Neuronal stem cell (in vitro differentiated cells): ENCODE measurements at regions not wholly inside any gene's neighbourhood (a gene's known extent, or its start where the extent isn't known, plus 50 kb on each side); places are given as distances from the start of the nearest gene placed in this dataset.

Source experiments
- DNase-seq: peaks from one replicate; pipeline ENCODE4 v3.0.0-alpha.2; 2013; ENCODE audit warnings: low spot score
- H2AFZ ChIP-seq: one replicate; pipeline ENCODE4 v1.6.1; 2013; ENCODE audit warnings: mild to moderate bottlenecking, low read length, inconsistent platforms
- H2AK5ac ChIP-seq: 2 replicates; pipeline ENCODE4 v1.6.1; 2013; ENCODE audit warnings: low read depth, mild to moderate bottlenecking, inconsistent platforms, low read length, moderate library complexity, mixed read lengths
- H2BK120ac ChIP-seq: 2 replicates; pipeline ENCODE4 v1.6.1; 2013; ENCODE audit warnings: low read depth, mild to moderate bottlenecking, inconsistent platforms, low read length, moderate library complexity, mixed read lengths
- H2BK12ac ChIP-seq: one replicate; pipeline ENCODE4 v1.6.1; 2013; ENCODE audit warnings: low read length, inconsistent platforms
- H2BK15ac ChIP-seq: 2 replicates; pipeline ENCODE4 v1.6.1; 2013; ENCODE audit warnings: mild to moderate bottlenecking, low read length, inconsistent platforms, mixed read lengths
- H2BK5ac ChIP-seq: one replicate; pipeline ENCODE4 v1.6.1; 2013; ENCODE audit warnings: inconsistent platforms, mild to moderate bottlenecking, low read length, moderate library complexity
- H3K14ac ChIP-seq: one replicate; pipeline ENCODE4 v1.6.1; 2013; ENCODE audit warnings: low read length, inconsistent platforms
- H3K18ac ChIP-seq: 2 replicates; pipeline ENCODE4 v1.6.1; 2013; ENCODE audit warnings: low read length, inconsistent platforms
- H3K23ac ChIP-seq: 2 replicates; pipeline ENCODE4 v1.6.1; 2013; ENCODE audit warnings: low read depth, mild to moderate bottlenecking, mixed read lengths, low read length, inconsistent platforms; ENCODE audit not compliant: poor library complexity
- H3K27ac ChIP-seq: replicated peaks from 3 replicates; pipeline ENCODE4 v1.5.1; 2013; ENCODE audit warnings: low read length, inconsistent platforms
- H3K27me3 ChIP-seq, 3 experiments: 2 replicates each; pipeline ENCODE4 v1.6.1; 2013; ENCODE audit warnings: low read length in 3 of 3, mild to moderate bottlenecking in 2 of 3, inconsistent platforms in 1 of 3, low read depth in 1 of 3, mixed read lengths in 1 of 3, moderate library complexity in 1 of 3; ENCODE audit not compliant: control insufficient read depth in 3 of 3, insufficient read depth in 3 of 3
- H3K36me3 ChIP-seq, 2 donors: replicated peaks in 1 of 2; 2 replicates each; pipeline ENCODE4 v1.6.1; 2013; ENCODE audit warnings: low read length in 2 of 2; ENCODE audit not compliant: control insufficient read depth in 2 of 2, insufficient read depth in 2 of 2
- H3K4ac ChIP-seq: 2 replicates; pipeline ENCODE4 v1.6.1; 2013; ENCODE audit warnings: inconsistent platforms, mild to moderate bottlenecking, low read length, moderate library complexity
- H3K4me1 ChIP-seq, 2 donors: 1 replicate in 1 of 2; 2 replicates in 1 of 2; pipeline ENCODE4 v1.6.1; 2013; ENCODE audit warnings: low read length in 2 of 2, low read depth in 1 of 2; ENCODE audit not compliant: control insufficient read depth in 2 of 2, insufficient read depth in 1 of 2
- H3K4me2 ChIP-seq: one replicate; pipeline ENCODE4 v1.6.1; 2013; ENCODE audit warnings: mild to moderate bottlenecking, low read length, inconsistent platforms; ENCODE audit not compliant: insufficient read depth, poor library complexity, severe bottlenecking
- H3K4me3 ChIP-seq, 2 donors: 2 replicates each; pipeline ENCODE4 v1.5.1; 2013; ENCODE audit warnings: low read length in 2 of 2, mild to moderate bottlenecking in 2 of 2, inconsistent platforms in 1 of 2, moderate library complexity in 1 of 2
- H3K79me1 ChIP-seq: one replicate; pipeline ENCODE4 v1.6.1; 2013; ENCODE audit warnings: low read depth, mild to moderate bottlenecking, inconsistent platforms, low read length, moderate library complexity
- H3K9ac ChIP-seq: one replicate; pipeline ENCODE4 v1.6.1; 2013; ENCODE audit warnings: mild to moderate bottlenecking, low read depth, low read length, inconsistent platforms; ENCODE audit not compliant: poor library complexity
- H3K9me3 ChIP-seq, 2 donors: replicated peaks in 1 of 2; 2 replicates each; pipeline versions ENCODE3 to v1.6.1; 2013; ENCODE audit warnings: low read length in 2 of 2, mild to moderate bottlenecking in 2 of 2, inconsistent platforms in 1 of 2, low read depth in 1 of 2, mixed read lengths in 1 of 2, moderate library complexity in 1 of 2; ENCODE audit not compliant: control insufficient read depth in 2 of 2, insufficient read depth in 1 of 2
- H4K8ac ChIP-seq: one replicate; pipeline ENCODE4 v1.6.1; 2013; ENCODE audit warnings: low read depth, mild to moderate bottlenecking, inconsistent platforms, low read length, moderate library complexity
- H4K91ac ChIP-seq: one replicate; pipeline ENCODE4 v1.6.1; 2013; ENCODE audit warnings: low read length, low read depth, mild to moderate bottlenecking, inconsistent platforms; ENCODE audit not compliant: poor library complexity
- WGBS, 2 donors: extraction: QIAGEN DNeasy Blood & Tissue Kit; methylation state at CpG; one replicate each; pipeline ENCODE4 v1.1.7; 2013; ENCODE audit warnings: missing lambda C conversion rate in 2 of 2, mixed read lengths in 1 of 2; ENCODE audit not compliant: insufficient read length in 2 of 2, insufficient replicate concordance in 1 of 2; ENCODE audit errors: extremely low coverage in 2 of 2; 5-methylcytosine and 5-hydroxymethylcytosine counted together

GRCh38 chr5:60517094-60517694, 182.8 kb downstream of the DEPDC1B start:
- H4K8ac ChIP-seq, result no peak overlapping the region
- H2BK15ac ChIP-seq, result no peak overlapping the region
- H3K4me1 ChIP-seq, result peaks cover 0 to 1% of the 10 kb centered on the region in 2 donors
- H2AK5ac ChIP-seq, result no peak overlapping the region
- H2BK120ac ChIP-seq, result no peak overlapping the region
- no peak overlapping the region for H2BK12ac ChIP-seq
- no peak overlapping the region for H4K91ac ChIP-seq
- H3K27me3 ChIP-seq, result no peaks in the 10 kb centered on the region
- no peak overlapping the region for H3K4me3 ChIP-seq
- DNase-seq, result no peak
- H3K79me1 ChIP-seq, result no peaks in the 10 kb centered on the region
- H3K14ac ChIP-seq, result no peak overlapping the region
- H3K36me3 ChIP-seq, result no peaks in the 10 kb centered on the region
- no peak overlapping the region for H3K27ac ChIP-seq
- H2AFZ ChIP-seq, result no peak overlapping the region
- WGBS, 2 donors, result no CpG with 5 or more reads among the region's 8 CpGs
- no peak overlapping the region for H3K4ac ChIP-seq
- H3K9me3 ChIP-seq, result no peaks in the 10 kb centered on the region
- no peak overlapping the region for H3K4me2 ChIP-seq
- H3K18ac ChIP-seq, result peak overlapping the region; percentile 83
- H2BK5ac ChIP-seq, result no peak overlapping the region
- H3K9ac ChIP-seq, result peak overlapping the region; percentile 60
- peak overlapping the region; percentile 65 for H3K23ac ChIP-seq

GRCh38 chr5:60516688-60517087, 183.3 kb downstream of the DEPDC1B start:
- peak overlapping the region; percentile 65 for H3K23ac ChIP-seq
- H2AK5ac ChIP-seq, result no peak overlapping the region
- H3K36me3 ChIP-seq, result no peaks in the 10 kb centered on the region
- no peaks in the 10 kb centered on the region for H3K9me3 ChIP-seq
- WGBS, 2 donors, result no CpG with 5 or more reads among the region's 2 CpGs
- no peak overlapping the region for H2BK5ac ChIP-seq
- no peak overlapping the region for H3K27ac ChIP-seq
- H3K4me3 ChIP-seq, result no peak overlapping the region
- H3K4me1 ChIP-seq, result peaks cover 0 to 1% of the 10 kb centered on the region in 2 donors
- DNase-seq, result no peak
- no peaks in the 10 kb centered on the region for H3K27me3 ChIP-seq
- no peak overlapping the region for H4K8ac ChIP-seq
- no peak overlapping the region for H3K9ac ChIP-seq
- H2AFZ ChIP-seq, result no peak overlapping the region
- no peak overlapping the region for H3K14ac ChIP-seq
- no peak overlapping the region for H2BK12ac ChIP-seq
- peak overlapping the region; percentile 83 for H3K18ac ChIP-seq
- no peaks in the 10 kb centered on the region for H3K79me1 ChIP-seq
- no peak overlapping the region for H2BK15ac ChIP-seq
- H3K4me2 ChIP-seq, result no peak overlapping the region
- no peak overlapping the region for H2BK120ac ChIP-seq
- H3K4ac ChIP-seq, result no peak overlapping the region
- H4K91ac ChIP-seq, result no peak overlapping the region

- Histone ChIP-seq H3K14ac (no peak overlapping the region), H3K18ac (no peak overlapping the region), H3K4ac (no peak overlapping the region), H2BK5ac (no peak overlapping the region), H2BK15ac (no peak overlapping the region), H3K27me3 (no peaks in the 10 kb centered on the region), H2AFZ (no peak overlapping the region), H3K79me1 (no peaks in the 10 kb centered on the region), H3K4me1 (peaks cover 0 to 11% of the 10 kb centered on the region in 2 donors), H2BK12ac (no peak overlapping the region), H2BK120ac (no peak overlapping the region), H3K36me3 (no peaks in the 10 kb centered on the region), H4K8ac (no peak overlapping the region), H4K91ac (no peak overlapping the region), H3K27ac (no peak overlapping the region), H3K9ac (no peak overlapping the region), H2AK5ac (no peak overlapping the region), H3K9me3 (no peaks in the 10 kb centered on the region), H3K23ac (no peak overlapping the region), H3K4me3 (no peak overlapping the region), H3K4me2 (no peak overlapping the region)
- no peak for DNase-seq
- no CpG with 5 or more reads among the region's 1 CpG for WGBS, 2 donors
These were observed 185.8 kb downstream of the DEPDC1B start for GRCh38 chr5:60514152-60514551.

GRCh38 chr5:60512117-60512516, 187.8 kb downstream of the DEPDC1B start:
- Histone ChIP-seq H3K18ac (no peak overlapping the region), H3K14ac (no peak overlapping the region), H3K4me1 (peaks cover 0 to 11% of the 10 kb centered on the region in 2 donors), H2BK120ac (no peak overlapping the region), H2BK15ac (no peak overlapping the region), H3K4me3 (no peak overlapping the region), H3K9me3 (no peaks in the 10 kb centered on the region), H2BK5ac (no peak overlapping the region), H2BK12ac (no peak overlapping the region), H3K36me3 (no peaks in the 10 kb centered on the region), H4K8ac (no peak overlapping the region), H3K27ac (no peak overlapping the region), H3K4ac (no peak overlapping the region), H3K9ac (no peak overlapping the region), H3K23ac (no peak overlapping the region), H2AK5ac (no peak overlapping the region), H4K91ac (no peak overlapping the region), H3K79me1 (no peaks in the 10 kb centered on the region), H3K27me3 (no peaks in the 10 kb centered on the region), H2AFZ (no peak overlapping the region), H3K4me2 (no peak overlapping the region)
- no peak for DNase-seq
